HG02852 (cell line): ENCODE measurements at regions not wholly inside any gene's neighbourhood (a gene's known extent, or its start where the extent isn't known, plus 50 kb on each side); places are given as distances from the start of the nearest gene placed in this dataset.
"Not testable (repeated sequence)": the region's sequence is repeated elsewhere in the genome, so short reads cannot be mapped to it uniquely, and the experiment has no call there.

Experiments
- ATAC-seq: cut with Tn5 transposase; IDR thresholded peaks from one replicate; pipeline ENCODE4 v1.9.1; 2021; ENCODE audit warnings: mild to moderate bottlenecking, moderate library complexity; ENCODE audit not compliant: unreplicated experiment

DNA sequence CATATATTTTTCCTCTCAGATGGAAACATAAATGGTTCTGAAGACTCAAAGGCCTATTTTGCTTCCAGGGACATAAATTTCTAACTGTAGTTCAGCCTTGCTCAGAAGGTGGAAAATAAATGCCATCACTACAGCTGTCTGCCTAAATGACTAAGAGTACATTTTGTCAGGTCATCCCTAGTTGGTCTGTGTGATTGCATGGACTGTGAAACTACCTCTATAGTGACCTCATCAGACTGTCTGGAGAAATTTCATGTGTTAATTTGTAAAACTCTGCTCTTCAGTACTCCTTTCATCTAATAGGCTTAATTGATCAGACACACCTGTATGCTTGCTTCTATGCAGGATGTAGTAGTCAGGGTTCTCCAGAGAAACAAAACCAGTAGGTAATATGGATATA, 886.9 kb downstream of the AMY1C start:
- ATAC-seq = peak; percentile 66

DNA sequence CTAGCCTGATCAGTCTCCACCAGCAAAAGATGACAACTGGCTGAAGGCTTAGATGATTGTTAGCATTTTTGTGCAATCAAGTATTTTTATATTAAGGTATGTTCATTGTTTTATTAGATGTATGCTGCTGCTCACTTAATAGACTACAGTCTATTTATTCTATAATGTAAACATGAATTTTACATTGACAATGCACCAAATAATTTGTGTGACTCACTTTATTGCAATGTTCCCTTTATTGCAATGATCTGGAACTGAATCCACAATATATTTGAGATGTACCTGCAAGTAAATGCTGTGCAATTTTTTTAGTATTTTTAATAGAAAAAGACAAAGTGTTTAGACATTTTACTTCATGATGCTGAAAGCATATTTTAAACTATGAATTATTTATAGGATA, 896.5 kb downstream of the AMY1C start:
- ATAC-seq = no peak

DNA sequence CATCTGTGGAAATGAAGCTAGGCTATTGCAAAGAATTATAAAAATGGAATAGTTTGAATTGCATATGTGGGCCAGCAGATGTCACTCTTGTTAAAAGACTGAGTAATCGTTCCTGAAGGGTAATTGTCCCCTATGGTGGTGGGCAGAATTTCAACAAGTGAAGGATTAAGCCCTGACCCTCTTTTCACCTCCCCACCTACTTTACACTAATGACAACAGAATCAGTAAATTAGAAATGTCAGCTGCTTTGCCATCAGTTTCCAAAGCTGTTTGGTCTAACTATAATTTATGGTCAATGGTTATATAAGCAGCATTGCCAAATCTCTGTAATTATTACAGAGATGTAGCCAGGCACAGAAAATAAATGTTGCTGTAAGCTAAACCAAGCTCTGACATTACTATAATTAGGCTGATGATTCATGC, 898.6 kb downstream of the AMY1C start:
- ATAC-seq = peak; percentile 69

DNA sequence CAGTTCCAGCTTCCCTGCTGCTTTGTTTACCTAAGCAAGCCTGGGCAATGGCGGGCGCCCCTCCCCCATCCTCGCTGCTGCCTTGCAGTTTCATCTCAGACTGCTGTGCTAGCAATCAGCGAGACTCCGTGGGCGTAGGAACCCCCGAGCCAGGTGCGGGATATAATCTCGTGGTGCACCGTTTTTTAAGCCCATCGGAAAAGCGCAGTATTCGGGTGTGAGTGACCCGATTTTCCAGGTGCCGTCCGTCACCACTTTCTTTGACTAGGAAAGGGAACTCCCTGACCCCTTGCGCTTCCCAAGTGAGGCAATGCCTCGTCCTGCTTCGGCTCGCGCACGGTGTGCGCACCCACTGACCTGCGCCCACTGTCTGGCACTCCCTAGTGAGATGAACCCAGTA, 914.7 kb downstream of the AMY1C start:
- ATAC-seq = not testable (repeated sequence)

DNA sequence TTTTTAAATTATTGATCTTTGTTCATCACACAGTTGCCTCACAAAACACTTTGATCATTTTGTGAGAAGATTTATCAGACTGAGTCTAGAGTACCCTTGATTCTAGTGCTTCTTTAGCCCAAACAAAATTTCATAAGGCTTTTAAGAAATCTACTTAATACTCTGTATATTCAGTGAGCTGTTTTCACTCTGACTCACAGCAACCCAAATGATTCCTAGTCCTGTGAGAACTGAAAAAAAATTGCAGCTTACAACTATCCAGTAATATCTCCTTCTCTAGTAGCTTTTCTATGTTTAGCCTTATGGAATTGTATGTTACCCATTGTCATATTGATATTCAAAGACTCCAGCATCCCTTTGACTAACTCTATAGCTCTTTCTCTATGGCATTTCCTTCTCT, 915.6 kb downstream of the AMY1C start:
- ATAC-seq = no peak

DNA sequence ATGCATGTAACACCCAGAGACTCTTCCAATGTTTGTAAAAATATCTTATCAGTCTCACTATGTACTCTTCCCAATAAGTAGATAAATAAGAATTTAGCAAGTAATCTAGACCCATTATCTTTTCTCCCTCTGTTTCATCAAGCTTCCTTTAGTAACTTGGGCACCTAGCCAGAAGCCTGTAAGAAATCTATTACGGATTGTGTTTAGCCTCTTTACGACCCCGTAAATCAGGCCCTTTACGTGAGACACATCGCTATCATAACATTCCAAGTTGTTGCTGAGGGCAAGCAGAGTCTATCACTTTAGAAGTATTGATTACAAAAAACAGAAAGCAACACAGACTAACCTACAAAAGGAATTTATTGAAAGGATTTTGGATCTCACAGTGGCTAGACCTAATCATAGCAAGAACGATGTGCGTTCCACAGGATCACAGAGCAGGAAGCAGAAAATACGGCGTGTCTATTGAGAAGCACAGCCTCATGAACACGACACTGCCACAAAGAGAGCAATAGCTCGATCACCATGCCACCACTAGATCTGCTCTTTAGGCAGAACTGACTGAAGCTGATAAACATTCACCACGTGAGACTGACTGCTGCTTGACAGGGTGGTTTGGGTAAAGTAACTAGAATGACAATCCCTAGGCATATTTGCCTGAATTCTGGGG, 922.1 kb downstream of the AMY1C start:
- ATAC-seq = no peak

DNA sequence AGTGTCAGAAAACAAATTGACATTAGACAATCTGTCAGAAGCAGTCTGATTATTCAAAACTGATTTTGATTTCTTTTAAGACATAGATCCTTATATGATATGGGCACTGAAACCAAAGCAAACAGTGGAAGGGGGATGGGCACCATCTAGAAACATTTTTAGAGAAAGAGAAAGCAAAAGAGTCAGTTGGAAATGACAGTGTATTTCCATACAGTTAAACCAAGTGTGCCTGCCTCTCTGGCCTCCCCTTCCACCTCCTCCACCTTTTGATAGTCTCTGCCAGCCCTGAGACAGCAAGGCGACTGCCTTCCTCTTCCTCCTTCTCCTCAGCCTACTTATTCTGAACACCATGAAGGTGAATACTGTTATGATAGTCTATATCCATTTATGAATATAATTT, 949.7 kb downstream of the AMY1C start:
- ATAC-seq = no peak

DNA sequence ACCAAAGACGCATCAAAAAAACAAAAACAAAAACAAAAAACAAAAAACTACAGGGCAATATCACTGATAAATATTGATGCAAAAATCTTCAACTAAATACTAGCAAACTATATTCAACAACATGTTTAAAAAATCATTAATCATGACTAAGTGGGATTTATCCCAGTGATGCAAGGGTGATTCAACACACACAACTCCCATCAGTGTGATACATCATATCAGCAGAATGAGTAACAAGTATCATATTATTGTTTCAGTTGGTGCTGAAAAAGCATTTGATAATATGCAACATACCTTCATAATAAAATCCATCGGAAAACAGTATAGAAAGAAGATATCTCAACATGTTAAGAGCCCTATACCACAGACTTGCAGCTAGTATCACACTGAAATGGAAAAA, 953.0 kb downstream of the AMY1C start:
- no peak for ATAC-seq

DNA sequence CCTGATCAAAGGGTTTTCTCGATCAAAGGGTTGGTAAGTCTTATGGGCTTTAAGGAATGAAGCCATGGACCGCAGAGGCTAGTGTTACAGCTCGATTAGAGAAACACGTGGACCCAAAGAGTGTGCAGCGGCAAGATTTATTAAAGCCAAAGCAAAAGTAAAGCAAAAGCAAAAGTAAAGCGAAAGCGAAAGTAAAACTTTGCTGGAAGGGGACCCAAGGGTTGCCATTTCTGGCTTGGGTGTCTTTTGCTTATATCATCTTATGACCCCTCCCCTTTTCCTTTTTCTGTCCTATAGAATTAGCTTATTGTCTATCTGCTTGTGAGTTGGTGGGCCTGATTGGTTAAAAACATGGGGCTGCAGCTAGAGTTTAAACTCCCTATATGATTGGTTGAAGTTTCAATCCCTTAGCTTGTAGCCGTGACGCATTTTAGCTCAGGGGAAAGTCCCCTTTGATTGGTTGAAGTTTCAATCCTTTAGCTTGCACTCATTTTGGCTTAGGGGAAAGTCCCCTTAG, 957.0 kb downstream of the AMY1C start:
- ATAC-seq = peak; percentile 71

DNA sequence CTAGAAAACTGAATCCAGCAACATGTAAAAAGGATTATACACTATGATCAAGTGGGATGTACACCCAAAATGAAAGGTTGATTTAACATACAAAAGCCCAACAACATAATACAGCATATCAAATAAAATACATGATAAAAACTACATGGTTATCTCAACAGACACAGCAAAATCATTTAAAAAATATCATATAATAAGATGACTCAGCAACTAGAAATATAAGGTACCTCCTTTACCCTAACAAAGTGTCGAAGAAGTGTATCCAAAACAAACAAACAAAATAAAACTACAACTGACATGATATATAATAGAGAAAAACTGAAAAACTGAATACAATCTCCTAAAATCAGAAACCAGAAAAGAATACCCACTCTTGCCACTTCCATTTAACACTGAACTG, 969.1 kb downstream of the AMY1C start:
- ATAC-seq = no peak

DNA sequence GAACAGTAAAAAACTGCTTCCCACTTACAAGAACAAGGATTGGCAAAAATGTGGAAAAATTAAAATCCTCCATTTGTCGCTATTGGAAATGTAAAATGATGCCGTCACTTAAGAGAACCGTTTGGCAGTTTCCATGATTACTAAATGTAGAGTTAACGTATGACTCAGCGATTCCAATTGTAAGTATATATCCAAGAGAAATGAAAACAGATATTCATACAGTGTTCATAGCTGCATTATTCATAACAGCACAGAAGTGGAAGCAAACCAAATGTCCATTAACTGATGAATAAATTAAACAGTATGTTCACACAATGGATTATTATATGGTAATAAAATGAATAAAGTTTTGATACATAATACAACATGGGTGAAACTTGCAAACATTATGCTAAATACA, 971.0 kb downstream of the AMY1C start:
- no peak for ATAC-seq

DNA sequence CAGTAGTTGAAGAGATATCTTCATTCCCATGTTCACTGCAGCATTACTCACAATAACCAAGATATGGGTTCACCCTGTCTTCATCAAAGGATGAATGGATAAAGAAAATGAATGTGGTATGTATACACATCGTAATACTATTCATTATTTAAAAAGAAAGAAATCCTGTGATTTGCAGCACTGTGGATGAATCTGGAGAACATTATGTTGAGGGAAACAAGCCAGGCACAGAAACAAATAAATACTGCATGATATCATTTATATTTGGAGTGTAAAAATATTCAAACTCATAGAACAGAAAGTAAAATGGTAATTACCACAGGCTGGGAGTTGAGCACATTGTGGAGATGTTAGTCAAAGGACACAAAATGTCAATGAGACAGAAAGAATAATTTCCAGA, 977.2 kb downstream of the AMY1C start:
- no peak for ATAC-seq

DNA sequence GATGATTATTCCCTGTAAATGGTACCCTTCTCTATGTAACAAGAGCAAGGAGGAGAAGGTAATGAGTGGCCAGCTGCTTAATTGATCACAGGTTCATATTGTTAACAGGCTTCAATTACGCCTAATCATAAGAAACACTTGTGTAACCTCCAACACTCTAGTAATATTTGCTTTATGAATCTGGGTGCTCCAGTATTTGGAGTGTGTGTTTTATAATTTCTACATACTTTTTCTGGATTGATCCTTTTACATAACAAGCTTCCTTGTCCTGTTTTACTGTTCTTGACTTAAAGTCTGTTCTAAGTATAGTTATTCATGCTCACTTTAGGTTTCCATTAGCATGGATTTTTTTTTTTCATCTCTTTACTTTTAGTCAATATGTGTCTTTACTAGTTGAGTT, 984.2 kb downstream of the AMY1C start:
- no peak for ATAC-seq

DNA sequence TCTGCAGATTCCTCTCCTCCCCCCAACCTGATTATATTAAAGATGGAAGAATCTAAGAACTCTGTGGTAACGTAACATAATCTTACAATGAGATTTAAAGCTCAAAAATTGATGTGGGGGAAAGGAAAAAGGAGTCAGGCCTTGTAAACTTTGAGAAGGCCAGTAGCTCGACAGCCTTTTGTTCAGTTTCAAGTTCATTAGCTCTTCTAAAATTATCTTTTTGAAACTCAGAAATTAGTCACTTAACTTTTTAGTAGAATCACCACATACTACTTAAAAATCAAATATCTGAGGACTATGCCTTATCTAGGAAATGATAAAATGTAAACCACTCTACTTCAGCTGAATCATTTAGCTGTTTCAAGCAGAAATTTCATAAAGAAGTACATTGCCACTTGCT, 996.2 kb downstream of the AMY1C start:
- ATAC-seq = peak; percentile 67

DNA sequence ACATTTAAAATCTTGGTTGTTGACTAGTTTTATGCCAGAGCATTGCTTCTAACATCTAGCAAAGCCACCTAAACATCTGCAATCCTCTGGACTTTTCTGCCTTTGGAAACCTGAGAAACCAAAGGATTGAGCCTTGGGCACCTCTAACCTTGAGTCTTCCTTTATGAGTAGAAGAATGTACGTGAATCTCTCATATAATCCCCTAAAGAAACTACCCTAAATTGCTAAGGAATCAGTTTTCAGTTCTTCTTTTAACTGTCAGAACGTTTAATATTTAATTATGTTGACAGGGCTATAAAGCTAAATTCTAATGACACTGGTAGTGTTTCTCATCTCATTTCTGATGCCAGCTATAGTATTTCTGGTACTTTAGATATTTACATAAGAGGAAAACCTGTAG, 997.3 kb downstream of the AMY1C start:
- no peak for ATAC-seq

DNA sequence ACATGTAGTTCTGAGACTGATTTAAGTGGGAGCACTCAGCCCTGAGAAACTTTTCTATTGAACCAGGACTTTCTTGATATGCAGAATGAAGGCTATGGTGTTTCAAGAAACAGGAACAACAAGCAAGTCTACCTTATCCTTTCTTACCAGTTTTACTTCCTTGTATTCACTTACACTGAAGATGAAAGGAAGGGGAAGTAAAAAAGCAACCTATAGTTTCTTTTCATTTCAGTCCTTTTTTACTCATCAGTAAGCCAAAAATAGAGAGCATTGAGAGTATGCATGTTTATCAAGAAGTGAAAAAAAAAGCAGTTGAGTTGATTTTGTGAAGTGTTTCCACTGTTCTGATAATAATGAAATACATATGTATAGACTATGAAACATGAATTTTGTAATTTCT, 1010.3 kb downstream of the AMY1C start:
- ATAC-seq = peak; percentile 94

DNA sequence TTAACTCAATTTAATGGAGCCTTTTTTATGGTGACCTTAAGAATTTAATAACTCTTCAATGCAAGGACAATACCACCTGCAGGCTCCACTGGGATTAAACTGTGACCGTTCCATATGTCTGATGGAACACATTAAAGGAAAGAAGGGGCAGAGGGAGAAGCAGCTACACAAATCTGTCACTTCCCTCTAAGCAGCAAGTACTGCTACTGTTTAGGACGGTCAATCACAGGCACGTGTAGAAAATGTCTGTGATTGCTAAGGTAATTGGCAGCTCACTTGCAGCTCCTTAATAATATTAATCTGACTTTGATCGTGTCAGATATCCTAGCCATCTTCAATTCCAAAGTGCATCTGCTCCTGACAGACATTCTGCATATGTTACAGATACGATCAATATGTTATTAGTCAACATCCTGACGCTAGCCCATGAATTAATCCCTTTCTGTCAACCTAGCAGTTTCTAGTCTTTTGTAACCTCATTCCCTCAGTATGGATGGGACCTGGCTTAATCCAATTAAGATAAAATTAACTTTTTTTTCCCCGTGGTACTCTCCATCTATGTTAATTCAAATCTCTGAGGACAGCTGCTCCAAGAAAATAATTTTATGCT, 1012.4 kb downstream of the AMY1C start:
- ATAC-seq = no peak

DNA sequence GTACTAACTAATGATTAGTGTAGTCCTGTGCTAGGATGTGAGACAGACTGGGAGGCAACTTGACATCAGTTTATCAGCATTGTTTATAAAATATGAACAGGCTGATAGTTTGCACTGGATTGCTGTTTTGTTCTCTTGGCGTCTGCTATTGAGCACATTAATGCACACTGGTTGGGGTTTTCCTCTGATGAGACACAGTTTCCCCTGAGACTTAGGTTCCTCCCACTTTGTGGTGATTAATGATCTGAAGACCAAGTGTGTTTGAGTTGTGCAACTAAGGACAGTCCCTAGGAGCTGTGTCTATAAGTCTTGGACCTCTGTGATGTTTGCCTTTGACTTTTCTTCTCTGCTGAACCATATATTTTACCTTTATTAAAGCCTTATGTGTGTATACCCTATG, 1015.4 kb downstream of the AMY1C start:
- peak; percentile 77 for ATAC-seq

DNA sequence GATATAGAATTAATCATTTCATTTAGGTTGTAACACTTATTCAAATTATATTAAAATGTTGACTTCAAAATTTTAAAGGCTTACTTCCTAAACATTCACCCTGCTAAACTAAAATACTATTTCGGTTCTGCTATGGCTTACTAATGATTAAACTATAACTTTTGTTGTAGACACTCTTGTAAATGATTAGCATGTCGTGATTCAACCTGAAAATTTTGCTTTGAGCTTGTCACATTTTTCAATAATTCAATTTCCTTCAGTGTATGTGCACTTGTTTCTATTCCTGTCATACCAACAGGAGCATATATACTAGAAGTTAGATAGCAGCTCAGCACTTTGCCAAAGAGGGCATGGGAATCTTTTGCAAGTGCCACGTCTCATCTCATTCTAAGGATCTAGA, 1018.8 kb downstream of the AMY1C start:
- no peak for ATAC-seq

DNA sequence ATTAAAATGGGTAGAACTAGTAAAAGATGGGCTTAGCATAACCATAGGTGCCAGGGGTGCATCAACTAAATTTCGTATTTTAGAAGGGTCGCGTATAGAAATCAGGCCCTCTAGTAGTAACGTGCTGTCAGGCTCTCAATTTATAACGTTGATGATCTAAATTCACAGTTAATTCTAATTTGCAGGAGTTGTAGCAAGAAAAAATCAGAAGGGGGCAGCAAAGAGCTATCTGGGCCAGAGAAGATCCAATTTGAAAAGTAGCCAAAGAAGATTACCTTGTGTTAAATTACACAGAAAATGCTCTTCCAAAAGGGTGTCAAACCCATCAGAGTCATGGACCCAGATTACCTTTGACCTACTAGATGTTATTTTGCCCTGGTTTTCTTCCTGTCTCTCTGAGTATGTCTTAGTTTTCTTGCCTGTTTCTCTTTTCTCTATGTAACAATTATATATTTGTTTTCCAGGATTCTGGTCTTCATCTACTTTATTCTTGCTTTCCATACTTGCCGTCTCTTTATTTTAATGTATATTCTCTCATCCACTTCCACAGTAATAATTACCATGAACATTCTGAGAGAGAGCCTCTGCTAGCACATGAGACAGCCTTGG, 1030.9 kb downstream of the AMY1C start:
- peak; percentile 66 for ATAC-seq

DNA sequence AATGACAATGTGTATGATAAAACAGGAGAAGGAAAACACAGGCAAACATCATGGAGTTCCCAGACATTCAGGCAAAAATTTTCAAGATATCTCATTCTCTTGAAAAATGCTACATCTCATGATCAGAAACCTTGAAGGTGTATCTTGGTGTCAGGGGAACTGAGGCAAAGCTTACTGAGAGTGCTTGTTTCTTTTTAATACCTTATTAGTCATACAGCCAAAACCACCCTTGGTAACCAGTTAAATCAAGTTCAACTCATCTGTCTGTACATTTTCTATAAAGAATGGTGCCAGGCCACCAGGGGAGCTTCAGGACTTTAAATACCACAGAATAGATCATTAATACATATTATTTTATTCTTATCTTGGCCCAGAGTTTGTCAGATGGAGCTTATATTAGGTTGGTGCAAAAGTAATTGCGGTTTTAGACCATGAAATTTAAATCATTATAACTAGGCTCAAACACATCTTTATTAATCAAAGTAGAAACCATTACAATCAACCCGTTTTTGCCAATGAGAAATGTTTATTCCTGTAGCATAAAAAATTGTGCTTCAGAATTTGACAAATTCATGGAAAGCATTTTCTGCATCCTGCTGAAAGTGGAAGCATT, 1036.0 kb downstream of the AMY1C start:
- no peak for ATAC-seq
